ENCODE measurements at regions not wholly inside any gene's neighbourhood (a gene's known extent, or its start where the extent isn't known, plus 50 kb on each side); places are given as distances from the start of the nearest gene placed in this dataset.

- Histone ChIP-seq H3K9ac (ENCODE audit: low read length) (no peak overlapping the region), H3K4me1 (ENCODE audit: control insufficient read depth, insufficient read depth, low read length) (no peaks in the 10 kb centered on the region)
These were observed 168.7 kb upstream of the PRSS16 start for GRCh38 chr6:27078734-27079357.

GRCh38 chr6:27081188-27081587, 166.3 kb upstream of the PRSS16 start:
- Histone ChIP-seq H3K4me1 (ENCODE audit: control insufficient read depth, insufficient read depth, low read length) (no peaks in the 10 kb centered on the region), H3K27ac (ENCODE audit: low read depth, low read length) (no peak overlapping the region), H3K9ac (ENCODE audit: low read length) (no peak overlapping the region), H3K27me3 (ENCODE audit: control insufficient read depth, insufficient read depth, low read length) (no peaks in the 10 kb centered on the region), H3K4me3 (ENCODE audit: low read length) (no peak overlapping the region), H3K36me3 (ENCODE audit: control insufficient read depth, insufficient read depth, low read length) (no peaks in the 10 kb centered on the region)

More at GRCh38 chr6:27078734-27079357, 168.7 kb upstream of the PRSS16 start:
- Histone ChIP-seq H3K27me3 (ENCODE audit: control insufficient read depth, insufficient read depth, low read length) (no peaks in the 10 kb centered on the region), H3K4me3 (ENCODE audit: low read length) (peak overlapping the region; percentile 62), H3K27ac (ENCODE audit: low read depth, low read length) (no peak overlapping the region), H3K36me3 (ENCODE audit: control insufficient read depth, insufficient read depth, low read length) (no peaks in the 10 kb centered on the region)

GRCh38 chr6:27081931-27082330, 165.6 kb upstream of the PRSS16 start:
- no peaks in the 10 kb centered on the region for H3K27me3 ChIP-seq (ENCODE audit: control insufficient read depth, insufficient read depth, low read length)

GRCh38 chr6:27088068-27088467, 159.4 kb upstream of the PRSS16 start:
- Histone ChIP-seq H3K4me3 (ENCODE audit: low read length) (no peak overlapping the region), H3K36me3 (ENCODE audit: control insufficient read depth, insufficient read depth, low read length) (no peaks in the 10 kb centered on the region), H3K27me3 (ENCODE audit: control insufficient read depth, insufficient read depth, low read length) (peaks cover 7% of the 10 kb centered on the region)

More at GRCh38 chr6:27081931-27082330, 165.6 kb upstream of the PRSS16 start:
- Histone ChIP-seq H3K27ac (ENCODE audit: low read depth, low read length) (no peak overlapping the region), H3K4me1 (ENCODE audit: control insufficient read depth, insufficient read depth, low read length) (no peaks in the 10 kb centered on the region), H3K9ac (ENCODE audit: low read length) (no peak overlapping the region), H3K4me3 (ENCODE audit: low read length) (no peak overlapping the region), H3K36me3 (ENCODE audit: control insufficient read depth, insufficient read depth, low read length) (no peaks in the 10 kb centered on the region)

GRCh38 chr6:27091661-27092315, 155.7 kb upstream of the PRSS16 start:
- Histone ChIP-seq H3K27ac (ENCODE audit: low read depth, low read length) (no peak overlapping the region), H3K4me1 (ENCODE audit: control insufficient read depth, insufficient read depth, low read length) (no peaks in the 10 kb centered on the region), H3K36me3 (ENCODE audit: control insufficient read depth, insufficient read depth, low read length) (no peaks in the 10 kb centered on the region), H3K27me3 (ENCODE audit: control insufficient read depth, insufficient read depth, low read length) (peaks cover 7% of the 10 kb centered on the region), H3K4me3 (ENCODE audit: low read length) (no peak overlapping the region), H3K9ac (ENCODE audit: low read length) (no peak overlapping the region)

More at GRCh38 chr6:27088068-27088467, 159.4 kb upstream of the PRSS16 start:
- no peak overlapping the region for H3K9ac ChIP-seq (ENCODE audit: low read length)
- H3K27ac ChIP-seq (ENCODE audit: low read depth, low read length), result no peak overlapping the region
- H3K4me1 ChIP-seq (ENCODE audit: control insufficient read depth, insufficient read depth, low read length), result no peaks in the 10 kb centered on the region

- H3K36me3 ChIP-seq (ENCODE audit: control insufficient read depth, insufficient read depth, low read length), result no peaks in the 10 kb centered on the region
- no peak overlapping the region for H3K9ac ChIP-seq (ENCODE audit: low read length)
- no peaks in the 10 kb centered on the region for H3K4me1 ChIP-seq (ENCODE audit: control insufficient read depth, insufficient read depth, low read length)
- H3K27me3 ChIP-seq (ENCODE audit: control insufficient read depth, insufficient read depth, low read length), result peaks cover 7% of the 10 kb centered on the region
- no peak overlapping the region for H3K4me3 ChIP-seq (ENCODE audit: low read length)
- H3K27ac ChIP-seq (ENCODE audit: low read depth, low read length), result no peak overlapping the region
These were observed 155.2 kb upstream of the PRSS16 start for GRCh38 chr6:27092316-27092692.

- H3K36me3 ChIP-seq (ENCODE audit: control insufficient read depth, insufficient read depth, low read length), result no peaks in the 10 kb centered on the region
- H3K4me3 ChIP-seq (ENCODE audit: low read length), result no peak overlapping the region
- H3K9ac ChIP-seq (ENCODE audit: low read length), result no peak overlapping the region
- H3K27ac ChIP-seq (ENCODE audit: low read depth, low read length), result no peak overlapping the region
- no peaks in the 10 kb centered on the region for H3K4me1 ChIP-seq (ENCODE audit: control insufficient read depth, insufficient read depth, low read length)
- peaks cover 10% of the 10 kb centered on the region for H3K27me3 ChIP-seq (ENCODE audit: control insufficient read depth, insufficient read depth, low read length)
These were observed 151.6 kb upstream of the PRSS16 start for GRCh38 chr6:27095914-27096313.

- H3K9ac ChIP-seq (ENCODE audit: low read length), result no peak overlapping the region
- H3K4me1 ChIP-seq (ENCODE audit: control insufficient read depth, insufficient read depth, low read length), result no peaks in the 10 kb centered on the region
- peak overlapping the region; percentile 52 for H3K4me3 ChIP-seq (ENCODE audit: low read length)
- no peaks in the 10 kb centered on the region for H3K36me3 ChIP-seq (ENCODE audit: control insufficient read depth, insufficient read depth, low read length)
- H3K27me3 ChIP-seq (ENCODE audit: control insufficient read depth, insufficient read depth, low read length), result peaks cover 7% of the 10 kb centered on the region
- H3K27ac ChIP-seq (ENCODE audit: low read depth, low read length), result no peak overlapping the region
These were observed 150.5 kb upstream of the PRSS16 start for GRCh38 chr6:27096834-27097511.

GRCh38 chr6:27098956-27099355, 148.5 kb upstream of the PRSS16 start:
- H3K27ac ChIP-seq (ENCODE audit: low read depth, low read length), result no peak overlapping the region
- H3K36me3 ChIP-seq (ENCODE audit: control insufficient read depth, insufficient read depth, low read length), result no peaks in the 10 kb centered on the region
- H3K4me1 ChIP-seq (ENCODE audit: control insufficient read depth, insufficient read depth, low read length), result no peaks in the 10 kb centered on the region
- no peak overlapping the region for H3K4me3 ChIP-seq (ENCODE audit: low read length)
- H3K9ac ChIP-seq (ENCODE audit: low read length), result no peak overlapping the region
- peaks cover 3% of the 10 kb centered on the region for H3K27me3 ChIP-seq (ENCODE audit: control insufficient read depth, insufficient read depth, low read length)

- Histone ChIP-seq H3K4me1 (ENCODE audit: control insufficient read depth, insufficient read depth, low read length) (no peaks in the 10 kb centered on the region), H3K36me3 (ENCODE audit: control insufficient read depth, insufficient read depth, low read length) (no peaks in the 10 kb centered on the region), H3K9ac (ENCODE audit: low read length) (no peak overlapping the region)
These were observed 146.6 kb upstream of the PRSS16 start for GRCh38 chr6:27100921-27101320.

GRCh38 chr6:27101824-27102223, 145.7 kb upstream of the PRSS16 start:
- Histone ChIP-seq H3K9ac (ENCODE audit: low read length) (no peak overlapping the region), H3K4me1 (ENCODE audit: control insufficient read depth, insufficient read depth, low read length) (no peaks in the 10 kb centered on the region), H3K36me3 (ENCODE audit: control insufficient read depth, insufficient read depth, low read length) (no peaks in the 10 kb centered on the region), H3K4me3 (ENCODE audit: low read length) (no peak overlapping the region), H3K27me3 (ENCODE audit: control insufficient read depth, insufficient read depth, low read length) (peaks cover 3% of the 10 kb centered on the region), H3K27ac (ENCODE audit: low read depth, low read length) (no peak overlapping the region)

More at GRCh38 chr6:27100921-27101320, 146.6 kb upstream of the PRSS16 start:
- peaks cover 3% of the 10 kb centered on the region for H3K27me3 ChIP-seq (ENCODE audit: control insufficient read depth, insufficient read depth, low read length)
- no peak overlapping the region for H3K4me3 ChIP-seq (ENCODE audit: low read length)
- no peak overlapping the region for H3K27ac ChIP-seq (ENCODE audit: low read depth, low read length)

GRCh38 chr6:27106382-27106781, 141.1 kb upstream of the PRSS16 start:
- Histone ChIP-seq H3K4me1 (ENCODE audit: control insufficient read depth, insufficient read depth, low read length) (no peaks in the 10 kb centered on the region), H3K27ac (ENCODE audit: low read depth, low read length) (no peak overlapping the region), H3K27me3 (ENCODE audit: control insufficient read depth, insufficient read depth, low read length) (no peaks in the 10 kb centered on the region), H3K4me3 (ENCODE audit: low read length) (no peak overlapping the region), H3K9ac (ENCODE audit: low read length) (no peak overlapping the region), H3K36me3 (ENCODE audit: control insufficient read depth, insufficient read depth, low read length) (no peaks in the 10 kb centered on the region)

Data from rectal smooth muscle tissue (tissue), 1 donor.